ENCODE measurements at regions not wholly inside any gene's neighbourhood (a gene's known extent, or its start where the extent isn't known, plus 50 kb on each side); places are given as distances from the start of the nearest gene placed in this dataset.

- TF ChIP-seq, protein P1, sequence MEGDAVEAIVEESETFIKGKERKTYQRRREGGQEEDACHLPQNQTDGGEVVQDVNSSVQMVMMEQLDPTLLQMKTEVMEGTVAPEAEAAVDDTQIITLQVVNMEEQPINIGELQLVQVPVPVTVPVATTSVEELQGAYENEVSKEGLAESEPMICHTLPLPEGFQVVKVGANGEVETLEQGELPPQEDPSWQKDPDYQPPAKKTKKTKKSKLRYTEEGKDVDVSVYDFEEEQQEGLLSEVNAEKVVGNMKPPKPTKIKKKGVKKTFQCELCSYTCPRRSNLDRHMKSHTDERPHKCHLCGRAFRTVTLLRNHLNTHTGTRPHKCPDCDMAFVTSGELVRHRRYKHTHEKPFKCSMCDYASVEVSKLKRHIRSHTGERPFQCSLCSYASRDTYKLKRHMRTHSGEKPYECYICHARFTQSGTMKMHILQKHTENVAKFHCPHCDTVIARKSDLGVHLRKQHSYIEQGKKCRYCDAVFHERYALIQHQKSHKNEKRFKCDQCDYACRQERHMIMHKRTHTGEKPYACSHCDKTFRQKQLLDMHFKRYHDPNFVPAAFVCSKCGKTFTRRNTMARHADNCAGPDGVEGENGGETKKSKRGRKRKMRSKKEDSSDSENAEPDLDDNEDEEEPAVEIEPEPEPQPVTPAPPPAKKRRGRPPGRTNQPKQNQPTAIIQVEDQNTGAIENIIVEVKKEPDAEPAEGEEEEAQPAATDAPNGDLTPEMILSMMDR (IDR thresholded peaks at IDR 0.05; ENCODE audit: low read depth, low read length, missing input control), result no peak
- TF ChIP-seq, protein P2, sequence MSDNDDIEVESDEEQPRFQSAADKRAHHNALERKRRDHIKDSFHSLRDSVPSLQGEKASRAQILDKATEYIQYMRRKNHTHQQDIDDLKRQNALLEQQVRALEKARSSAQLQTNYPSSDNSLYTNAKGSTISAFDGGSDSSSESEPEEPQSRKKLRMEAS (IDR thresholded peaks at IDR 0.05), result no peak
- no peak for TF ChIP-seq JUND (IDR thresholded peaks at IDR 0.05)
Measured at GRCh38 chr12:30105505-30105904, 321.8 kb upstream of the TMTC1 start.
